SK-N-SH (cell line): ENCODE measurements at regions not wholly inside any gene's neighbourhood (a gene's known extent, or its start where the extent isn't known, plus 50 kb on each side); places are given as distances from the start of the nearest gene placed in this dataset.

ENCODE experiments used
- CTCF ChIA-PET: fragments of 300-600, 350-600 bp; formaldehyde crosslinking; extraction: SDS; loops from one replicate; lab custom pipeline; 2021; lab: Yijun Ruan, JAX
- POLR2A ChIA-PET: fragments of 350-600 bp; sonication (Branson Sonifier 250); formaldehyde crosslinking; extraction: SDS; loops from one replicate; lab custom pipeline; 2020; ENCODE audit warnings: antibody characterized with exemption, inconsistent platforms; lab: Yijun Ruan, JAX
- DNase-seq: peaks from one replicate; pipeline ENCODE4 v3.0.0; 2012
- H2AFZ ChIP-seq: fragments of 200-600 bp; sonication (generic); 2 replicates; pipeline ENCODE4 v1.8.1; 2016; ENCODE audit warnings: antibody characterized with exemption, mild to moderate bottlenecking, low read depth
- H3F3A ChIP-seq: fragments of 200-600 bp; sonication (generic); replicated peaks from 2 replicates; pipeline ENCODE3; 2016; ENCODE audit warnings: antibody characterized with exemption, mild to moderate bottlenecking; ENCODE audit not compliant: insufficient read depth
- H3K27ac ChIP-seq, 2 experiments: fragments of 200-500 bp in 1 of 2; fragments of 200-600 bp in 1 of 2; sonication (Bioruptor generic) in 1 of 2; sonication (generic), shearing (Covaris generic) in 1 of 2; 2 replicates each; pipeline versions ENCODE4 v1.5.1 to v1.6.1; 2014 to 2016; ENCODE audit warnings: low read depth in 2 of 2, inconsistent platforms in 1 of 2, low read length in 1 of 2, mild to moderate bottlenecking in 1 of 2, mixed read lengths in 1 of 2
- H3K27me3 ChIP-seq: fragments of 200-600 bp; sonication (generic), shearing (Covaris generic); 2 replicates; pipeline ENCODE4 v1.6.1; 2016; ENCODE audit warnings: mixed run types; ENCODE audit not compliant: insufficient read depth
- H3K36me3 ChIP-seq, 2 experiments: fragments of 200-500 bp in 1 of 2; fragments of 200-600 bp in 1 of 2; sonication (Bioruptor generic) in 1 of 2; sonication (generic) in 1 of 2; replicated peaks in 1 of 2; 2 replicates each; pipeline versions ENCODE3 to v1.5.1; 2014 to 2016; ENCODE audit warnings: low read length in 1 of 2, mild to moderate bottlenecking in 1 of 2; ENCODE audit not compliant: insufficient read depth in 2 of 2, control insufficient read depth in 1 of 2
- H3K4me1 ChIP-seq, 2 experiments: fragments of 200-500 bp in 1 of 2; fragments of 200-600 bp in 1 of 2; sonication (Bioruptor generic) in 1 of 2; sonication (generic), shearing (Covaris generic) in 1 of 2; 2 replicates each; pipeline versions ENCODE4 v1.5.1 to v1.6.1; 2014 to 2016; ENCODE audit warnings: low read depth in 1 of 2, low read length in 1 of 2, mixed run types in 1 of 2; ENCODE audit not compliant: insufficient read depth in 2 of 2, control insufficient read depth in 1 of 2
- H3K4me2 ChIP-seq: fragments of 200-600 bp; sonication (generic), shearing (Covaris generic); 2 replicates; pipeline ENCODE4 v1.6.1; 2017; ENCODE audit warnings: mixed run types
- H3K4me3 ChIP-seq, 2 experiments: fragments of 200-500 bp in 1 of 2; fragments of 200-600 bp in 1 of 2; sonication (Bioruptor generic) in 1 of 2; sonication (generic), shearing (Covaris generic) in 1 of 2; 2 replicates each; pipeline versions ENCODE4 v1.5.1 to v1.8.1; 2014 to 2016; ENCODE audit warnings: low read depth in 2 of 2, inconsistent platforms in 1 of 2, low read length in 1 of 2, mild to moderate bottlenecking in 1 of 2, mixed read lengths in 1 of 2, moderate library complexity in 1 of 2
- H3K79me2 ChIP-seq: fragments of 200-600 bp; sonication (generic); 2 replicates; pipeline ENCODE4 v1.8.1; 2017; ENCODE audit warnings: mild to moderate bottlenecking; ENCODE audit not compliant: insufficient read depth
- H3K9ac ChIP-seq: fragments of 200-600 bp; sonication (generic); 2 replicates; pipeline ENCODE4 v1.6.1; 2017; ENCODE audit warnings: mixed run types
- H3K9me2 ChIP-seq: fragments of 200-600 bp; sonication (generic); 2 replicates; pipeline ENCODE4 v1.6.1; 2017; ENCODE audit warnings: mixed run types
- H3K9me3 ChIP-seq: fragments of 200-600 bp; sonication (generic); 2 replicates; pipeline ENCODE4 v1.6.1; 2017; ENCODE audit warnings: mixed run types, mild to moderate bottlenecking, moderate library complexity
- H4K20me1 ChIP-seq: fragments of 200-600 bp; sonication (generic); 2 replicates; pipeline ENCODE4 v1.6.1; 2017; ENCODE audit warnings: mild to moderate bottlenecking, mixed run types; ENCODE audit not compliant: insufficient read depth
- CHD2 ChIP-seq: fragments of 150-350 bp; IDR thresholded peaks from 2 replicates; pipeline ENCODE4 v1.6.1; 2018; ENCODE audit warnings: low read length; ENCODE audit not compliant: partially characterized antibody
- ELF1 ChIP-seq: IDR thresholded peaks from 2 replicates; pipeline ENCODE4 v1.4.0; 2012
- EZH2phosphoT487 ChIP-seq: fragments of 200-600 bp; sonication (generic); IDR thresholded peaks from 2 replicates; pipeline ENCODE4 v1.6.1; 2017; ENCODE audit warnings: low read depth, mixed run types, mild to moderate bottlenecking, antibody characterized with exemption, moderate library complexity, borderline replicate concordance
- GABPA ChIP-seq: IDR thresholded peaks from 2 replicates; pipeline ENCODE4 v1.4.0; 2012; ENCODE audit warnings: low read depth, mild to moderate bottlenecking
- IRF3 ChIP-seq: fragments of 150-350 bp; IDR thresholded peaks from 2 replicates; pipeline ENCODE4 v1.6.1; 2016; ENCODE audit warnings: mild to moderate bottlenecking, low read depth, low read length
- PBX3 ChIP-seq: IDR thresholded peaks from 2 replicates; pipeline ENCODE4; 2012
- POLR2AphosphoS5 ChIP-seq: IDR thresholded peaks from 2 replicates; pipeline ENCODE4 v1.6.1; 2012; ENCODE audit warnings: low read depth, low read length
- RAD21 ChIP-seq: IDR thresholded peaks from 2 replicates; pipeline ENCODE4 v1.6.1; 2012; ENCODE audit warnings: mild to moderate bottlenecking, low read length
- RCOR1 ChIP-seq: fragments of 150-350 bp; IDR thresholded peaks from 2 replicates; pipeline ENCODE4 v1.6.1; 2017; ENCODE audit warnings: antibody characterized with exemption, low read length
- REST ChIP-seq: IDR thresholded peaks from 2 replicates; pipeline ENCODE4 v1.6.1; 2012; ENCODE audit warnings: mild to moderate bottlenecking, low read depth, low read length, moderate library complexity
- RFX5 ChIP-seq: IDR thresholded peaks from 2 replicates; pipeline ENCODE4 v1.6.1; 2012; ENCODE audit warnings: mild to moderate bottlenecking, improper control_type of control experiment, low read length
- RXRA ChIP-seq: IDR thresholded peaks from 2 replicates; pipeline ENCODE4 v1.4.0; 2012; ENCODE audit warnings: low read depth, mild to moderate bottlenecking, borderline replicate concordance
- SIN3A ChIP-seq: IDR thresholded peaks from 2 replicates; pipeline ENCODE4 v1.6.1; 2012; ENCODE audit warnings: low read depth, mild to moderate bottlenecking, low read length, moderate library complexity, borderline replicate concordance
- SMC3 ChIP-seq: IDR thresholded peaks from 2 replicates; pipeline ENCODE4 v1.6.1; 2012; ENCODE audit warnings: low read depth, low read length, improper control_type of control experiment
- TCF12 ChIP-seq: IDR thresholded peaks from 2 replicates; pipeline ENCODE4 v1.4.0; 2012
- TEAD4 ChIP-seq: IDR thresholded peaks from 2 replicates; pipeline ENCODE4 v1.4.0; 2012; ENCODE audit warnings: mild to moderate bottlenecking, borderline replicate concordance; ENCODE audit not compliant: insufficient read depth
- USF1 ChIP-seq: IDR thresholded peaks from 2 replicates; pipeline ENCODE4 v1.4.0; 2012; ENCODE audit warnings: low read depth, borderline replicate concordance
- WGBS: methylation state at CpG from one replicate; pipeline ENCODE4 v1.1.6; 2017; ENCODE audit warnings: low lambda C conversion rate; 5-methylcytosine and 5-hydroxymethylcytosine counted together

- ChIA-PET POLR2A (no interaction called here), CTCF (interaction anchor here (0.7 to 1.6 kb wide), 3 partner anchors 39 to 674 kb away, joined by 3 read pairs; no protein-coding TSS in a partner anchor)
- WGBS, result 87% methylated on average over 11 of the region's 11 CpGs
- H3K36me3 ChIP-seq, result no peaks in the 10 kb centered on the region
- H3K27me3 ChIP-seq, result no peaks in the 10 kb centered on the region
- no peaks in the 10 kb centered on the region for H4K20me1 ChIP-seq
- no peaks in the 10 kb centered on the region for H3K9me3 ChIP-seq
- no peak overlapping the region for H3K4me2 ChIP-seq
- H3F3A ChIP-seq, result no peaks in the 10 kb centered on the region
- no peak overlapping the region for H3K27ac ChIP-seq
- H2AFZ ChIP-seq, result no peak overlapping the region
- H3K9ac ChIP-seq, result no peak overlapping the region
- DNase-seq, result no peak
- H3K9me2 ChIP-seq, result no peaks in the 10 kb centered on the region
- no peak overlapping the region for H3K4me3 ChIP-seq
- no peaks in the 10 kb centered on the region for H3K79me2 ChIP-seq
- peaks cover 0 to 17% of the 10 kb centered on the region in 2 experiments; a peak in 2 of 4 replicates for H3K4me1 ChIP-seq
- TF ChIP-seq RFX5, result no peak
- no peak for TF ChIP-seq SIN3A
- no peak for TF ChIP-seq ELF1
- TF ChIP-seq PBX3, result no peak
- no peak for TF ChIP-seq USF1
- no peak for TF ChIP-seq POLR2AphosphoS5
- no peak for TF ChIP-seq GABPA
- no peak for TF ChIP-seq RAD21
- TF ChIP-seq SMC3, result no peak
- no peak for TF ChIP-seq REST
- TF ChIP-seq EZH2phosphoT487, result no peak
- no peak for TF ChIP-seq TCF12
- TF ChIP-seq CHD2, result no peak
- TF ChIP-seq RXRA, result no peak
- TF ChIP-seq IRF3, result no peak
- TF ChIP-seq TEAD4, result no peak
- no peak for TF ChIP-seq RCOR1
- TF ChIP-seq, all 33 proteins: peak for 0
Measured at GRCh38 chr12:124711344-124711743, 143.9 kb upstream of the NCOR2 start.
